Tibial nerve (tissue), 4 donors: ENCODE measurements at regions not wholly inside any gene's neighbourhood (a gene's known extent, or its start where the extent isn't known, plus 50 kb on each side); places are given as distances from the start of the nearest gene placed in this dataset.
"Not testable (repeated sequence)": the region's sequence is repeated elsewhere in the genome, so short reads cannot be mapped to it uniquely, and the experiment has no call there.

Experiments
- DNase-seq, 2 donors: peaks; one replicate each; pipeline ENCODE4 v3.0.0-alpha.2; 2019; ENCODE audit warnings: low spot score in 2 of 2
- H3K27ac ChIP-seq, 4 donors: fragments of 200-600 bp; sonication (generic) in 3 of 4; one replicate each; pipeline ENCODE4 v1.5.1; 2017 to 2019; ENCODE audit warnings: mild to moderate bottlenecking in 1 of 4
- H3K27me3 ChIP-seq, 2 donors: fragments of 200-600 bp; sonication (generic) in 1 of 2; one replicate each; pipeline versions ENCODE4 v1.5.1 to v1.6.0; 2017 to 2019
- H3K36me3 ChIP-seq, 3 donors: fragments of 200-600 bp; sonication (generic); one replicate each; pipeline ENCODE4 v1.5.1; 2018 to 2019
- H3K4me1 ChIP-seq, 4 donors: fragments of 200-600 bp; sonication (generic) in 3 of 4; one replicate each; pipeline ENCODE4 v1.5.1; 2017 to 2019
- H3K4me3 ChIP-seq, 4 donors: fragments of 200-600 bp; sonication (generic) in 3 of 4; one replicate each; pipeline ENCODE4 v1.5.1; 2017 to 2019; ENCODE audit warnings: mild to moderate bottlenecking in 1 of 4, moderate library complexity in 1 of 4
- H3K9me3 ChIP-seq, 4 donors: fragments of 200-600 bp; sonication (generic) in 3 of 4; one replicate each; pipeline ENCODE4 v1.5.1; 2017 to 2019
- CTCF ChIP-seq, 5 experiments: fragments of 200-600 bp in 3 of 5; fragments of 450-650 bp in 2 of 5; sonication (generic) in 3 of 5; IDR thresholded peaks; one replicate each; pipeline ENCODE4 v1.5.1; 2016 to 2019; ENCODE audit warnings: antibody characterized with exemption in 5 of 5, mild to moderate bottlenecking in 3 of 5, moderate library complexity in 2 of 5
- EP300 ChIP-seq, 2 donors: sonication (generic); formaldehyde crosslinking; IDR thresholded peaks; one replicate each; pipeline ENCODE4 v1.6.1; 2017; ENCODE audit warnings: antibody characterized with exemption in 2 of 2, mild to moderate bottlenecking in 1 of 2
- POLR2A ChIP-seq, 2 donors: fragments of 450-650 bp; IDR thresholded peaks; one replicate each; pipeline ENCODE4 v1.6.1; 2017; ENCODE audit warnings: antibody characterized with exemption in 2 of 2, mild to moderate bottlenecking in 2 of 2, moderate library complexity in 2 of 2
- WGBS, 2 donors: methylation state at CpG; one replicate each; pipeline ENCODE4 v1.1.5; 2018; 5-methylcytosine and 5-hydroxymethylcytosine counted together

- Histone ChIP-seq H3K27me3 (no peaks in the 10 kb centered on the region), H3K4me1 (peaks cover 0 to 10% (median 0%) of the 10 kb centered on the region in 4 donors), H3K36me3 (no peaks in the 10 kb centered on the region), H3K4me3 (no peak overlapping the region), H3K27ac (no peak overlapping the region), H3K9me3 (no peaks in the 10 kb centered on the region)
- DNase-seq: no peak
- TF ChIP-seq POLR2A (IDR thresholded peaks at IDR 0.05) (no peak), CTCF (IDR thresholded peaks at IDR 0.05) (no peak), EP300 (IDR thresholded peaks at IDR 0.05) (no peak)
- 68 to 80% methylated on average over 1 of the region's 1 CpG for WGBS, 2 donors
These were observed 786.2 kb upstream of the POU3F4 start for GRCh38 chrX:82721891-82722290.

- Histone ChIP-seq H3K27me3 (no peaks in the 10 kb centered on the region), H3K4me1 (peaks cover 0 to 10% (median 0%) of the 10 kb centered on the region in 4 donors), H3K4me3 (no peak overlapping the region), H3K36me3 (no peaks in the 10 kb centered on the region), H3K9me3 (no peaks in the 10 kb centered on the region), H3K27ac (no peak overlapping the region)
- 30 to 53% methylated on average over 1 of the region's 1 CpG for WGBS, 2 donors
- no peak for TF ChIP-seq CTCF (IDR thresholded peaks at IDR 0.05)
- TF ChIP-seq EP300 (IDR thresholded peaks at IDR 0.05): no peak
- no peak for TF ChIP-seq POLR2A (IDR thresholded peaks at IDR 0.05)
- no peak for DNase-seq
These were observed 784.3 kb upstream of the POU3F4 start for GRCh38 chrX:82723806-82724205.

GRCh38 chrX:82727436-82727835 is 780.7 kb upstream of the POU3F4 start:
- not testable (repeated sequence) for H3K27ac ChIP-seq, H3K36me3 ChIP-seq, H3K9me3 ChIP-seq, H3K4me1 ChIP-seq, H3K4me3 ChIP-seq, H3K27me3 ChIP-seq, DNase-seq
- WGBS, 2 donors: 87 to 92% methylated on average over 6 of the region's 6 CpGs

GRCh38 chrX:82732861-82733260 is 775.2 kb upstream of the POU3F4 start:
- Histone ChIP-seq H3K27me3 (no peaks in the 10 kb centered on the region), H3K9me3 (no peaks in the 10 kb centered on the region), H3K27ac (no peak overlapping the region), H3K4me1 (no peaks in the 10 kb centered on the region), H3K36me3 (no peaks in the 10 kb centered on the region), H3K4me3 (no peak overlapping the region)
- WGBS, 2 donors: 72 to 100% methylated on average over 1 of the region's 1 CpG
- TF ChIP-seq EP300 (IDR thresholded peaks at IDR 0.05) (no peak), POLR2A (IDR thresholded peaks at IDR 0.05) (no peak), CTCF (IDR thresholded peaks at IDR 0.05) (no peak)
- DNase-seq: no peak

- Histone ChIP-seq H3K27ac (no peak overlapping the region), H3K36me3 (no peaks in the 10 kb centered on the region), H3K4me1 (no peaks in the 10 kb centered on the region), H3K4me3 (no peak overlapping the region), H3K27me3 (no peaks in the 10 kb centered on the region), H3K9me3 (no peaks in the 10 kb centered on the region)
- no peak for DNase-seq
- TF ChIP-seq EP300 (IDR thresholded peaks at IDR 0.05): no peak
- no peak for TF ChIP-seq POLR2A (IDR thresholded peaks at IDR 0.05)
- TF ChIP-seq CTCF (IDR thresholded peaks at IDR 0.05): no peak
These were observed 774.0 kb upstream of the POU3F4 start for GRCh38 chrX:82734140-82734539.

GRCh38 chrX:82738313-82738712 is 769.8 kb upstream of the POU3F4 start:
- H3K36me3 ChIP-seq: not testable (repeated sequence)
- WGBS, 2 donors: 95% methylated on average over 12 of the region's 20 CpGs; no CpG with 5 or more reads in 1 of the 2 donors

More at GRCh38 chrX:82738313-82738712, 769.8 kb upstream of the POU3F4 start:
- H3K4me3 ChIP-seq, H3K4me1 ChIP-seq, DNase-seq, H3K9me3 ChIP-seq, H3K27ac ChIP-seq, H3K27me3 ChIP-seq: not testable (repeated sequence)
